ENCODE measurements at regions not wholly inside any gene's neighbourhood (a gene's known extent, or its start where the extent isn't known, plus 50 kb on each side); places are given as distances from the start of the nearest gene placed in this dataset.

- no peak for TF ChIP-seq CTCF (conservative IDR thresholded peaks at IDR 0.05)
- no peak for TF ChIP-seq ZFX (IDR thresholded peaks at IDR 0.05)
These were observed 178.0 kb upstream of the EMCN start for GRCh38 chr4:100695871-100696270.
